ENCODE measurements at regions not wholly inside any gene's neighbourhood (a gene's known extent, or its start where the extent isn't known, plus 50 kb on each side); places are given as distances from the start of the nearest gene placed in this dataset.

- Histone ChIP-seq H3F3A (ENCODE audit: insufficient read depth, low read length, poor library complexity, severe bottlenecking) (no peaks in the 10 kb centered on the region), H3K27me3 (ENCODE audit: insufficient read depth, low read depth, low read length) (no peaks in the 10 kb centered on the region), H3K9ac (ENCODE audit: low read length) (no peak overlapping the region), H3K36me3 (ENCODE audit: insufficient read depth, low read length) (no peaks in the 10 kb centered on the region), H3K79me2 (replicated peaks; ENCODE audit: insufficient read depth, low read length) (no peaks in the 10 kb centered on the region), H2AFZ (ENCODE audit: low read depth, low read length) (no peak overlapping the region), H3K9me3 (ENCODE audit: low read length) (no peaks in the 10 kb centered on the region), H4K20me1 (ENCODE audit: insufficient read depth) (no peaks in the 10 kb centered on the region), H3K4me3 (ENCODE audit: low read length) (no peak overlapping the region), H3K9me2 (ENCODE audit: insufficient read depth, low read length) (no peaks in the 10 kb centered on the region), H3K4me2 (ENCODE audit: low read length) (no peak overlapping the region), H3K27ac (ENCODE audit: low read length) (no peak overlapping the region)
- no peak for TF ChIP-seq CTCF (IDR thresholded peaks at IDR 0.05; ENCODE audit: poor library complexity, severe bottlenecking)
Measured at GRCh38 chr7:132639983-132640382, 63.7 kb upstream of the PLXNA4 start.

GRCh38 chr7:132638000-132638399, 61.7 kb upstream of the PLXNA4 start:
- Histone ChIP-seq H3K27ac (ENCODE audit: low read length) (no peak overlapping the region), H3K9me2 (ENCODE audit: insufficient read depth, low read length) (no peaks in the 10 kb centered on the region), H3K27me3 (ENCODE audit: insufficient read depth, low read depth, low read length) (no peaks in the 10 kb centered on the region), H3K79me2 (replicated peaks; ENCODE audit: insufficient read depth, low read length) (no peaks in the 10 kb centered on the region), H3F3A (ENCODE audit: insufficient read depth, low read length, poor library complexity, severe bottlenecking) (no peaks in the 10 kb centered on the region), H3K4me3 (ENCODE audit: low read length) (no peak overlapping the region), H3K36me3 (ENCODE audit: insufficient read depth, low read length) (no peaks in the 10 kb centered on the region), H4K20me1 (ENCODE audit: insufficient read depth) (no peaks in the 10 kb centered on the region), H3K9me3 (ENCODE audit: low read length) (no peaks in the 10 kb centered on the region), H3K9ac (ENCODE audit: low read length) (no peak overlapping the region), H3K4me2 (ENCODE audit: low read length) (no peak overlapping the region), H2AFZ (ENCODE audit: low read depth, low read length) (no peak overlapping the region)
- TF ChIP-seq RAD21 (conservative IDR thresholded peaks at IDR 0.05): no peak
- TF ChIP-seq REST (IDR thresholded peaks at IDR 0.05; ENCODE audit: borderline replicate concordance): no peak
- no peak for TF ChIP-seq TAF1 (IDR thresholded peaks at IDR 0.05; ENCODE audit: low read depth)

- H3K27ac ChIP-seq (ENCODE audit: low read length): no peak overlapping the region
- TF ChIP-seq CTCF (IDR thresholded peaks at IDR 0.05; ENCODE audit: poor library complexity, severe bottlenecking): no peak
- no peak for TF ChIP-seq POLR2AphosphoS5 (IDR thresholded peaks at IDR 0.05)
- TF ChIP-seq RAD21 (conservative IDR thresholded peaks at IDR 0.05): no peak
Measured at GRCh38 chr7:132636581-132636980, 60.3 kb upstream of the PLXNA4 start.

More at GRCh38 chr7:132636581-132636980, 60.3 kb upstream of the PLXNA4 start:
- no peaks in the 10 kb centered on the region for H3K79me2 ChIP-seq (replicated peaks; ENCODE audit: insufficient read depth, low read length)
- no peaks in the 10 kb centered on the region for H3F3A ChIP-seq (ENCODE audit: insufficient read depth, low read length, poor library complexity, severe bottlenecking)
- no peak overlapping the region for H2AFZ ChIP-seq (ENCODE audit: low read depth, low read length)
- H3K4me3 ChIP-seq (ENCODE audit: low read length): no peak overlapping the region
- H3K36me3 ChIP-seq (ENCODE audit: insufficient read depth, low read length): no peaks in the 10 kb centered on the region
- H3K9ac ChIP-seq (ENCODE audit: low read length): no peak overlapping the region
- H3K27me3 ChIP-seq (ENCODE audit: insufficient read depth, low read depth, low read length): no peaks in the 10 kb centered on the region
- H3K9me3 ChIP-seq (ENCODE audit: low read length): no peaks in the 10 kb centered on the region
- H3K9me2 ChIP-seq (ENCODE audit: insufficient read depth, low read length): no peaks in the 10 kb centered on the region
- no peaks in the 10 kb centered on the region for H4K20me1 ChIP-seq (ENCODE audit: insufficient read depth)
- H3K4me2 ChIP-seq (ENCODE audit: low read length): no peak overlapping the region

Measured in neural cell (in vitro differentiated cells).